H9 (cell line): ENCODE measurements at regions not wholly inside any gene's neighbourhood (a gene's known extent, or its start where the extent isn't known, plus 50 kb on each side); places are given as distances from the start of the nearest gene placed in this dataset.
A peak's percentile ranks its signal among the peaks of the same experiment; 100 is the strongest.

ENCODE experiments used
- DNase-seq: peaks from one replicate; pipeline ENCODE4 v3.0.0-alpha.2; 2017
- H2AFZ ChIP-seq: one replicate; pipeline ENCODE4 v1.6.1; 2013; ENCODE audit warnings: mild to moderate bottlenecking, low read length, control low read depth, moderate library complexity
- H2AK5ac ChIP-seq: 2 replicates; pipeline ENCODE4 v1.6.1; 2013; ENCODE audit warnings: low read length, control low read depth, mixed read lengths; ENCODE audit not compliant: insufficient read length
- H2BK120ac ChIP-seq: one replicate; pipeline ENCODE4 v1.6.1; 2013; ENCODE audit warnings: low read depth, mild to moderate bottlenecking, low read length, control low read depth, inconsistent platforms; ENCODE audit not compliant: poor library complexity, severe bottlenecking
- H2BK12ac ChIP-seq: 2 replicates; pipeline ENCODE4 v1.6.1; 2013; ENCODE audit warnings: low read length, control low read depth, mixed read lengths, low read depth; ENCODE audit not compliant: insufficient read length
- H2BK15ac ChIP-seq: 2 replicates; pipeline ENCODE4 v1.6.1; 2013; ENCODE audit warnings: low read depth, low read length, control low read depth
- H2BK20ac ChIP-seq: one replicate; pipeline ENCODE4 v1.6.1; 2013; ENCODE audit warnings: low read depth, mild to moderate bottlenecking, low read length, control low read depth, inconsistent platforms; ENCODE audit not compliant: poor library complexity, severe bottlenecking
- H2BK5ac ChIP-seq: 2 replicates; pipeline ENCODE4 v1.6.1; 2013; ENCODE audit warnings: low read length, control low read depth, mixed read lengths; ENCODE audit not compliant: insufficient read length
- H3K14ac ChIP-seq: 2 replicates; pipeline ENCODE4 v1.6.1; 2013; ENCODE audit warnings: low read length, control low read depth; ENCODE audit not compliant: insufficient read depth
- H3K18ac ChIP-seq: 2 replicates; pipeline ENCODE4 v1.6.1; 2013; ENCODE audit warnings: low read depth, mild to moderate bottlenecking, mixed read lengths, low read length, control low read depth; ENCODE audit not compliant: insufficient read length
- H3K23ac ChIP-seq: 2 replicates; pipeline ENCODE4 v1.6.1; 2013; ENCODE audit warnings: low read length, control low read depth, mixed read lengths, low read depth; ENCODE audit not compliant: insufficient read length
- H3K23me2 ChIP-seq: 2 replicates; pipeline ENCODE4 v1.6.1; 2013; ENCODE audit warnings: low read depth, mild to moderate bottlenecking, mixed read lengths, low read length, control low read depth; ENCODE audit not compliant: insufficient read length, poor library complexity, severe bottlenecking
- H3K27ac ChIP-seq: 2 replicates; pipeline ENCODE4 v1.5.1; 2013; ENCODE audit warnings: low read length, control low read depth, mixed read lengths, low read depth; ENCODE audit not compliant: insufficient read length
- H3K27me3 ChIP-seq: 2 replicates; pipeline ENCODE4 v1.6.1; 2013; ENCODE audit warnings: low read length, control low read depth, inconsistent platforms; ENCODE audit not compliant: insufficient read depth
- H3K4ac ChIP-seq: 2 replicates; pipeline ENCODE4 v1.6.1; 2013; ENCODE audit warnings: low read depth, mild to moderate bottlenecking, control low read depth, inconsistent platforms, low read length, moderate library complexity
- H3K4me1 ChIP-seq: 2 replicates; pipeline ENCODE4 v1.6.1; 2013; ENCODE audit warnings: low read length, control low read depth, inconsistent platforms; ENCODE audit not compliant: insufficient read depth
- H3K4me2 ChIP-seq: 2 replicates; pipeline ENCODE4 v1.6.1; 2013; ENCODE audit warnings: low read length, control low read depth, mixed read lengths; ENCODE audit not compliant: insufficient read length, insufficient read depth
- H3K56ac ChIP-seq: 2 replicates; pipeline ENCODE4 v1.6.1; 2013; ENCODE audit warnings: low read depth, mild to moderate bottlenecking, mixed read lengths, low read length, control low read depth; ENCODE audit not compliant: insufficient read length
- H3K79me1 ChIP-seq: 2 replicates; pipeline ENCODE4 v1.6.1; 2013; ENCODE audit warnings: low read depth, mild to moderate bottlenecking, moderate library complexity, low read length, control low read depth, inconsistent platforms; ENCODE audit not compliant: insufficient read depth, poor library complexity, severe bottlenecking
- H3K79me2 ChIP-seq: 2 replicates; pipeline ENCODE4 v1.6.1; 2013; ENCODE audit warnings: low read length, control low read depth, inconsistent platforms; ENCODE audit not compliant: insufficient read depth
- H3K9ac ChIP-seq: 2 replicates; pipeline ENCODE4 v1.6.1; 2013; ENCODE audit warnings: low read length, control low read depth, mixed read lengths; ENCODE audit not compliant: insufficient read length; ENCODE audit errors: extremely low read depth
- H3K9me3 ChIP-seq: one replicate; pipeline ENCODE4 v1.6.1; 2013; ENCODE audit warnings: low read depth, low read length, inconsistent platforms; ENCODE audit not compliant: control insufficient read depth
- H3T11ph ChIP-seq: one replicate; pipeline ENCODE4 v1.6.1; 2013; ENCODE audit warnings: mild to moderate bottlenecking, low read length, control low read depth, inconsistent platforms
- H4K20me1 ChIP-seq: one replicate; pipeline ENCODE4 v1.6.1; 2013; ENCODE audit not compliant: control insufficient read depth, insufficient read length, insufficient read depth
- H4K5ac ChIP-seq: 2 replicates; pipeline ENCODE4 v1.6.1; 2013; ENCODE audit warnings: low read depth, mild to moderate bottlenecking, mixed read lengths, low read length, control low read depth; ENCODE audit not compliant: insufficient read length
- H4K8ac ChIP-seq: replicated peaks from 2 replicates; pipeline ENCODE4 v1.6.1; 2013; ENCODE audit warnings: low read length, control low read depth, mixed read lengths, low read depth; ENCODE audit not compliant: insufficient read length
- H4K91ac ChIP-seq: 2 replicates; pipeline ENCODE4 v1.6.1; 2013; ENCODE audit warnings: low read depth, mild to moderate bottlenecking, moderate library complexity, mixed read lengths, low read length, control low read depth; ENCODE audit not compliant: insufficient read length
- H3K27ac Mint-ChIP-seq, 3 experiments: 2 replicates in 2 of 3; 3 replicates in 1 of 3; pipeline ENCODE4 v1.8.0; 2020 to 2021; ENCODE audit warnings: mixed read lengths in 3 of 3, mild to moderate bottlenecking in 1 of 3, moderate library complexity in 1 of 3
- H3K27me3 Mint-ChIP-seq: 2 replicates; pipeline ENCODE4 v1.8.0; 2021; ENCODE audit warnings: low read depth, mild to moderate bottlenecking, moderate library complexity, mixed read lengths
- H3K36me3 Mint-ChIP-seq, 3 experiments: 2 replicates in 2 of 3; 3 replicates in 1 of 3; pipeline ENCODE4 v1.8.0; 2020 to 2021; ENCODE audit warnings: low read depth in 3 of 3, mixed read lengths in 3 of 3; ENCODE audit not compliant: insufficient read depth in 1 of 3
- H3K4me1 Mint-ChIP-seq, 2 experiments: 2 replicates each; pipeline ENCODE4 v1.8.0; 2020; ENCODE audit warnings: mixed read lengths in 2 of 2
- H3K4me3 Mint-ChIP-seq, 2 experiments: 2 replicates in 1 of 2; 3 replicates in 1 of 2; pipeline ENCODE4 v1.8.0; 2020 to 2021; ENCODE audit warnings: mild to moderate bottlenecking in 2 of 2, mixed read lengths in 2 of 2, moderate library complexity in 1 of 2
- H3K9me3 Mint-ChIP-seq, 2 experiments: 2 replicates in 1 of 2; 3 replicates in 1 of 2; pipeline ENCODE4 v1.8.0; 2020; ENCODE audit warnings: mild to moderate bottlenecking in 2 of 2, mixed read lengths in 2 of 2, moderate library complexity in 1 of 2
- CTCF ChIP-seq: fragments of 200-600 bp; sonication (generic); conservative IDR thresholded peaks from 3 replicates; pipeline ENCODE4 v1.8.0; 2021; ENCODE audit warnings: antibody characterized with exemption, mild to moderate bottlenecking
- WGBS: extraction: QIAGEN DNeasy Blood & Tissue Kit; methylation state at CpG from one replicate; pipeline ENCODE4 v1.1.7; 2013; ENCODE audit warnings: missing lambda C conversion rate, low lambda C conversion rate, mixed read lengths; ENCODE audit not compliant: insufficient read length; ENCODE audit errors: extremely low coverage; 5-methylcytosine and 5-hydroxymethylcytosine counted together

- no peaks in the 10 kb centered on the region for H3K79me1 ChIP-seq
- H3K23me2 ChIP-seq: no peaks in the 10 kb centered on the region
- H3K14ac ChIP-seq: no peak overlapping the region
- H3K9me3 ChIP-seq: no peaks in the 10 kb centered on the region
- no peaks in the 10 kb centered on the region for H3K79me2 ChIP-seq
- no peak overlapping the region for H2AFZ ChIP-seq
- no peak overlapping the region for H2BK12ac ChIP-seq
- H3K18ac ChIP-seq: no peak overlapping the region
- H2AK5ac ChIP-seq: no peak overlapping the region
- no peak overlapping the region for H2BK5ac ChIP-seq
- H4K5ac ChIP-seq: no peak overlapping the region
- Mint-ChIP-seq H3K36me3 (no peaks in the 10 kb centered on the region), H3K9me3 (peaks cover 0 to under 1% of the 10 kb centered on the region in 2 experiments; a peak in 1 of 5 replicates), H3K4me1 (peaks cover 0 to 3% of the 10 kb centered on the region in 2 experiments; a peak in 1 of 4 replicates), H3K4me3 (no peak overlapping the region), H3K27me3 (no peaks in the 10 kb centered on the region), H3K27ac (peak overlapping the region in 1 of 3 experiments; percentile 37; a peak in 1 of 7 replicates)
- no peak overlapping the region for H3T11ph ChIP-seq
- no peak overlapping the region for H2BK20ac ChIP-seq
- H3K27me3 ChIP-seq: no peaks in the 10 kb centered on the region
- H3K56ac ChIP-seq: no peak overlapping the region
- H3K4me2 ChIP-seq: no peak overlapping the region
- H3K4ac ChIP-seq: no peak overlapping the region
- no peak overlapping the region for H4K8ac ChIP-seq
- H2BK120ac ChIP-seq: no peak overlapping the region
- no peak overlapping the region for H3K27ac ChIP-seq
- H3K4me1 ChIP-seq: no peaks in the 10 kb centered on the region; the same call in 1 of the 2 replicates
- no peak overlapping the region for H2BK15ac ChIP-seq
- H4K91ac ChIP-seq: no peak overlapping the region
- TF ChIP-seq CTCF: no peak
- H4K20me1 ChIP-seq: no peaks in the 10 kb centered on the region
- no CpG with 5 or more reads among the region's 11 CpGs for WGBS
- no peak overlapping the region for H3K9ac ChIP-seq
- H3K23ac ChIP-seq: no peak overlapping the region
- no peak for DNase-seq
Measured at GRCh38 chr10:10845826-10846503, 171.7 kb upstream of the CELF2 start.
